Colonic mucosa (tissue), 4 donors: ENCODE measurements at regions not wholly inside any gene's neighbourhood (a gene's known extent, or its start where the extent isn't known, plus 50 kb on each side); places are given as distances from the start of the nearest gene placed in this dataset.

Source experiments
- DNase-seq: peaks from one replicate; pipeline ENCODE4 v3.0.0-alpha.2; 2020
- H3K27ac ChIP-seq: fragments of 200-600 bp; one replicate; pipeline ENCODE4 v1.8.0; 2021
- H3K27me3 ChIP-seq: fragments of 200-600 bp; one replicate; pipeline ENCODE4 v1.8.0; 2021
- H3K36me3 ChIP-seq: fragments of 200-600 bp; one replicate; pipeline ENCODE4 v1.8.0; 2021
- H3K4me1 ChIP-seq: fragments of 200-600 bp; one replicate; pipeline ENCODE4 v1.8.0; 2021; ENCODE audit warnings: mild to moderate bottlenecking
- H3K4me3 ChIP-seq: fragments of 200-600 bp; one replicate; pipeline ENCODE4 v1.8.0; 2021
- H3K9ac ChIP-seq, 2 donors: one replicate each; pipeline ENCODE4 v1.7.0; 2013; ENCODE audit warnings: control low read depth in 2 of 2, low read depth in 2 of 2, low read length in 2 of 2
- H3K9me3 ChIP-seq: fragments of 200-600 bp; one replicate; pipeline ENCODE4 v1.8.0; 2021
- intact Hi-C: fragments of 100-400 bp; cut with DNase I; formaldehyde crosslinking; loops from one replicate; pipeline ENCODE4 v1.14.1; 2022
- TF ChIP-seq, protein P1 (sequence below): fragments of 200-600 bp; IDR thresholded peaks from one replicate; pipeline ENCODE4 v1.8.0; 2022; ENCODE audit warnings: antibody characterized with exemption, mild to moderate bottlenecking
- donor health status: healthy.
- donor health status: DM: no; HTN: no; CAD: no.
- donor health status: DM: no; HTN: no; CAD: no.

DNA sequence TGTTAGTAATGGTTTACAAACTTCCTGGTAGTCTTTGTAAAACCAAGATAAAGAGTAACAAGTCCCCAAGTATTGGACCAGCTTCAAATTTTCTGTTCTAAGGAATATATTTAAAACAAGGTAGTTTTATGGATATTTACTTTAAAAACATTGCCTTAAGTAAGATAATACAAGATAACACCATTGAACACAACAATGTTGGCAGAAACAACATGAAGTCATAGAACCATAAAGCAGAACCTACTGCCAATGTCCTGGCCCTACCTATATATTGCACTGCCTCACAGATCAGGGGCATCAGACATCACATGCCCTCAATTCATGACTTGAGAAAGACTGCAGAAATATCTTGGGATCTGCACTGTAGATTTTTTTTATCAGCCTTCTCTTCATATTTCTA is 1176.2 kb downstream of the PCDH7 start:
- intact Hi-C loops = no loop called here
- Histone ChIP-seq H3K9ac (no peak overlapping the region), H3K27me3 (no peaks in the 10 kb centered on the region)

DNA sequence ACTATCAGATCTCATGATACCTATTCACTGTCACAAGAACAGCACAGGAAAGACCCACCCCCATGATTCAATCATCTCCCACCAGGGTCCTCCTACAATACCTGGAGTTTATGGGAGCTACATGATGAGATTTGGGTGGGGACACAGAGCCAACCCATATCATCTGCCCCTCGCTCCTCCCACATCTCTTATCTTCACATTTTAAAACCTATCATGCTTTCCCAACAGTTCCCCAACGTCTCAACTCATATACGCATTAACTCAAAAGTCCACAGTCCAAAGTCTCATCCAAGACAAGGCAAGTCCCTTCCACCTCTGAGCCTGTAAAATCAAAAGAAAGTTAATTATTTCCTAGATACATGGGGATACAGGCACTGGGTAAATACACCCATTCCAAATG is 1185.2 kb downstream of the PCDH7 start:
- Histone ChIP-seq H3K9me3 (no peaks in the 10 kb centered on the region), H3K9ac (no peak overlapping the region), H3K27ac (no peak overlapping the region), H3K4me1 (no peaks in the 10 kb centered on the region), H3K36me3 (no peaks in the 10 kb centered on the region), H3K27me3 (no peaks in the 10 kb centered on the region), H3K4me3 (no peak overlapping the region)
- no peak for DNase-seq
- intact Hi-C loops = no loop called here
- TF ChIP-seq, protein P1, sequence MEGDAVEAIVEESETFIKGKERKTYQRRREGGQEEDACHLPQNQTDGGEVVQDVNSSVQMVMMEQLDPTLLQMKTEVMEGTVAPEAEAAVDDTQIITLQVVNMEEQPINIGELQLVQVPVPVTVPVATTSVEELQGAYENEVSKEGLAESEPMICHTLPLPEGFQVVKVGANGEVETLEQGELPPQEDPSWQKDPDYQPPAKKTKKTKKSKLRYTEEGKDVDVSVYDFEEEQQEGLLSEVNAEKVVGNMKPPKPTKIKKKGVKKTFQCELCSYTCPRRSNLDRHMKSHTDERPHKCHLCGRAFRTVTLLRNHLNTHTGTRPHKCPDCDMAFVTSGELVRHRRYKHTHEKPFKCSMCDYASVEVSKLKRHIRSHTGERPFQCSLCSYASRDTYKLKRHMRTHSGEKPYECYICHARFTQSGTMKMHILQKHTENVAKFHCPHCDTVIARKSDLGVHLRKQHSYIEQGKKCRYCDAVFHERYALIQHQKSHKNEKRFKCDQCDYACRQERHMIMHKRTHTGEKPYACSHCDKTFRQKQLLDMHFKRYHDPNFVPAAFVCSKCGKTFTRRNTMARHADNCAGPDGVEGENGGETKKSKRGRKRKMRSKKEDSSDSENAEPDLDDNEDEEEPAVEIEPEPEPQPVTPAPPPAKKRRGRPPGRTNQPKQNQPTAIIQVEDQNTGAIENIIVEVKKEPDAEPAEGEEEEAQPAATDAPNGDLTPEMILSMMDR = no peak

More for the DNA sequence above, 1176.2 kb downstream of the PCDH7 start:
- no peak overlapping the region for H3K4me3 ChIP-seq
- H3K9me3 ChIP-seq = no peaks in the 10 kb centered on the region
- no peak overlapping the region for H3K27ac ChIP-seq
- no peaks in the 10 kb centered on the region for H3K36me3 ChIP-seq
- H3K4me1 ChIP-seq = no peaks in the 10 kb centered on the region
- no peak for DNase-seq
- TF ChIP-seq, protein P1 = no peak

- H3K4me3 ChIP-seq = no peak overlapping the region
- no peak overlapping the region for H3K27ac ChIP-seq
- DNase-seq = no peak
- no peaks in the 10 kb centered on the region for H3K36me3 ChIP-seq
- no peaks in the 10 kb centered on the region for H3K9me3 ChIP-seq
- no peaks in the 10 kb centered on the region for H3K27me3 ChIP-seq
- TF ChIP-seq, protein P1 = no peak
- no peak overlapping the region for H3K9ac ChIP-seq
- intact Hi-C loops = no loop called here
- no peaks in the 10 kb centered on the region for H3K4me1 ChIP-seq
Measured at GRCh38 chr4:31908261-31908660, 1188.1 kb downstream of the PCDH7 start.

- DNase-seq = no peak
- Histone ChIP-seq H3K4me1 (no peaks in the 10 kb centered on the region), H3K4me3 (no peak overlapping the region), H3K36me3 (no peaks in the 10 kb centered on the region), H3K9me3 (no peaks in the 10 kb centered on the region), H3K27me3 (no peaks in the 10 kb centered on the region), H3K9ac (no peak overlapping the region), H3K27ac (no peak overlapping the region)
- TF ChIP-seq, protein P1 = no peak
- intact Hi-C loops = no loop called here
Measured at GRCh38 chr4:31917334-31917733, 1197.2 kb downstream of the PCDH7 start.

DNA sequence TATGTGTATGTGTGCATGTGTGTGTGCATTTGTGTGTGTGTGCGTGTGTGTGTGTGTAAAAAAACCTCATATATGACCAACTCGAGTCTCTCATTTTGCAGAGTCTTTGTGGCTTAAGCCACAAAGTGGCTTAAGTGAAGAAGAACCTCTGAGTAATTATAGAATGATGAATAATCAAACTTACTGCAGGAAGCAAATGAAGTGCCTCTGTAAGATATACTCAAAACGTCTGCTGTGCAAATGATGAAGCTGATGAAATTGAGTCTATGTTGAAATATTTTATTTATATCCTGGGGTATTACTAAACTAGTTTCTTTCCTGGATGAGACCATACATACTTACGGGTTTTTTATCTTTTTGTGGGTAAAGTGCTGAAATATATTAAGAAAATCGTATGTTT is 1198.7 kb downstream of the PCDH7 start:
- H3K4me3 ChIP-seq = no peak overlapping the region
- no peak overlapping the region for H3K27ac ChIP-seq
- intact Hi-C loops = no loop called here
- no peak overlapping the region for H3K9ac ChIP-seq
- H3K9me3 ChIP-seq = no peaks in the 10 kb centered on the region
- no peaks in the 10 kb centered on the region for H3K36me3 ChIP-seq
- DNase-seq = no peak
- H3K4me1 ChIP-seq = no peaks in the 10 kb centered on the region
- no peaks in the 10 kb centered on the region for H3K27me3 ChIP-seq
- TF ChIP-seq, protein P1 = no peak

DNA sequence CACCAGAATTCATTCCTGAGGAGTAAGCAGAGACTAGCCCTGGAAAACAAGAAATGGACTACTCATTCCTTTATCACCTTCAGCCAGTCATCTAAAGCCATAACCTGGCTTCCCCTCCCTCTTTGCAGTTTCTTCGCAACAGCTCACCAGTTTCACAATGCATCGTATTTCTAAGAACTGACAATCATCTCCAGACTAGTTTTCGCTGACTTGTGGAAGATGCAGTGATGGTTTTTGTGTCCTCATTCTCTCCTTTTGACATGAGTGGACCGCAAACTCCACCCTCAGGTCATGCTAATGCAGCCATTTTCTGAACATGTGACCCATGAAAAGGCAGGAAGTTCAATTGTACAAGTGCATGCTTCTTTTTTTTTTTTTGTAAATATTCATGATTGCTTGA is 1203.5 kb downstream of the PCDH7 start:
- no peaks in the 10 kb centered on the region for H3K9me3 ChIP-seq
- H3K27me3 ChIP-seq = no peaks in the 10 kb centered on the region
- DNase-seq = no peak
- H3K9ac ChIP-seq = no peak overlapping the region
- H3K27ac ChIP-seq = no peak overlapping the region
- TF ChIP-seq, protein P1 = no peak
- H3K36me3 ChIP-seq = no peaks in the 10 kb centered on the region
- intact Hi-C loops = no loop called here
- H3K4me3 ChIP-seq = no peak overlapping the region
- no peaks in the 10 kb centered on the region for H3K4me1 ChIP-seq
